Panc1 (cell line): ENCODE measurements at regions not wholly inside any gene's neighbourhood (a gene's known extent, or its start where the extent isn't known, plus 50 kb on each side); places are given as distances from the start of the nearest gene placed in this dataset.

Source experiments
- ATAC-seq: fragments of 200-7000 bp; cut with Tn5 transposase; 2 replicates; pipeline ENCODE4 v1.9.1; 2020; ENCODE audit warnings: mild to moderate bottlenecking, moderate library complexity
- BruUV-seq: library from RNA; stranded (reverse); fragments of 400-500 nt; replicated peaks from 2 replicates; lab custom pipeline; 2021; lab: Mats Ljungman, UMichigan
- CTCF ChIA-PET: fragments of 300-600 bp; sonication (Branson Sonifier 250); formaldehyde crosslinking; loops from one replicate; lab custom pipeline; 2022; ENCODE audit warnings: antibody characterized with exemption; lab: Charles Lee
- POLR2A ChIA-PET: fragments of 300-600 bp; sonication (Branson Sonifier 250); formaldehyde crosslinking; loops from one replicate; lab custom pipeline; 2022; ENCODE audit warnings: antibody characterized with exemption; lab: Charles Lee
- DNase-seq: peaks from one replicate; pipeline ENCODE4 v3.0.0-alpha.2; 2010; ENCODE audit warnings: low read depth, low spot score
- H3K27ac ChIP-seq: 2 replicates; pipeline ENCODE4 v1.5.1; 2011; ENCODE audit warnings: mild to moderate bottlenecking, low read length, inconsistent platforms
- H3K27me3 ChIP-seq: fragments of 200-500 bp; sonication (Bioruptor generic); 2 replicates; pipeline ENCODE4 v1.6.0; 2014; ENCODE audit warnings: low read length, inconsistent platforms; ENCODE audit not compliant: control insufficient read depth, insufficient read depth
- H3K36me3 ChIP-seq: fragments of 200-500 bp; sonication (Bioruptor generic); 2 replicates; pipeline ENCODE4 v1.5.1; 2014; ENCODE audit warnings: inconsistent platforms, mild to moderate bottlenecking, low read length, moderate library complexity; ENCODE audit not compliant: control insufficient read depth, insufficient read depth
- H3K4me1 ChIP-seq: 2 replicates; pipeline ENCODE4 v1.5.1; 2011; ENCODE audit warnings: inconsistent platforms, mild to moderate bottlenecking, low read length, moderate library complexity; ENCODE audit not compliant: control insufficient read depth, insufficient read depth
- H3K4me3 ChIP-seq, 2 experiments: 2 replicates each; pipeline ENCODE4 v1.5.1; 2011 to 2012; ENCODE audit warnings: low read depth in 2 of 2, low read length in 2 of 2, mild to moderate bottlenecking in 2 of 2, inconsistent platforms in 1 of 2, moderate library complexity in 1 of 2
- H3K9me3 ChIP-seq: fragments of 200-500 bp; sonication (Bioruptor generic); 2 replicates; pipeline ENCODE4 v1.5.1; 2014; ENCODE audit warnings: low read depth, mild to moderate bottlenecking, inconsistent platforms, low read length, moderate library complexity; ENCODE audit not compliant: control insufficient read depth, insufficient read depth
- POLR2AphosphoS5 ChIP-seq: IDR thresholded peaks from 2 replicates; pipeline ENCODE4 v1.6.1; 2012; ENCODE audit warnings: mild to moderate bottlenecking, low read depth, low read length, moderate library complexity
- REST ChIP-seq, 2 experiments: IDR thresholded peaks; 2 replicates each; pipeline ENCODE4 v1.6.1; 2011 to 2012; ENCODE audit warnings: low read depth in 2 of 2, control low read depth in 1 of 2, low read length in 1 of 2, mild to moderate bottlenecking in 1 of 2, moderate library complexity in 1 of 2; ENCODE audit not compliant: insufficient read depth in 1 of 2
- SIN3A ChIP-seq: IDR thresholded peaks from 2 replicates; pipeline ENCODE4 v1.6.1; 2012; ENCODE audit warnings: low read depth, mild to moderate bottlenecking, low read length, moderate library complexity, borderline replicate concordance; ENCODE audit not compliant: insufficient read depth
- TCF7L2 ChIP-seq: IDR thresholded peaks from 2 replicates; pipeline ENCODE4 v1.6.1; 2011; ENCODE audit warnings: mild to moderate bottlenecking, low read depth, low read length, inconsistent platforms
- in situ Hi-C: cut with HindIII; loops from 2 replicates; pipeline ENCODE4 v1.10.0; 2016; ENCODE audit warnings: low sequenced_read_pairs, low pct_unique_long_range_greater_than_20kb
- intact Hi-C: fragments of 100-400 bp; cut with micrococcal nuclease; formaldehyde crosslinking; loops from one replicate; pipeline ENCODE4 v1.10.0; 2022; ENCODE audit not compliant: unreplicated experiment
- TF ChIP-seq, protein P1 (sequence below): fragments of 450-650 bp; IDR thresholded peaks from 2 replicates; pipeline ENCODE4 v1.5.1; 2017; ENCODE audit warnings: mild to moderate bottlenecking

GRCh38 chr12:70080566-70080965 is 162.7 kb upstream of the CNOT2 start:
- TF ChIP-seq REST (IDR thresholded peaks at IDR 0.05; ENCODE audit: insufficient read depth in 1 of 2, low read depth in 2 of 2, low read length in 1 of 2): no peak
- no peak for TF ChIP-seq POLR2AphosphoS5
- TF ChIP-seq TCF7L2: no peak
- TF ChIP-seq, protein P1, sequence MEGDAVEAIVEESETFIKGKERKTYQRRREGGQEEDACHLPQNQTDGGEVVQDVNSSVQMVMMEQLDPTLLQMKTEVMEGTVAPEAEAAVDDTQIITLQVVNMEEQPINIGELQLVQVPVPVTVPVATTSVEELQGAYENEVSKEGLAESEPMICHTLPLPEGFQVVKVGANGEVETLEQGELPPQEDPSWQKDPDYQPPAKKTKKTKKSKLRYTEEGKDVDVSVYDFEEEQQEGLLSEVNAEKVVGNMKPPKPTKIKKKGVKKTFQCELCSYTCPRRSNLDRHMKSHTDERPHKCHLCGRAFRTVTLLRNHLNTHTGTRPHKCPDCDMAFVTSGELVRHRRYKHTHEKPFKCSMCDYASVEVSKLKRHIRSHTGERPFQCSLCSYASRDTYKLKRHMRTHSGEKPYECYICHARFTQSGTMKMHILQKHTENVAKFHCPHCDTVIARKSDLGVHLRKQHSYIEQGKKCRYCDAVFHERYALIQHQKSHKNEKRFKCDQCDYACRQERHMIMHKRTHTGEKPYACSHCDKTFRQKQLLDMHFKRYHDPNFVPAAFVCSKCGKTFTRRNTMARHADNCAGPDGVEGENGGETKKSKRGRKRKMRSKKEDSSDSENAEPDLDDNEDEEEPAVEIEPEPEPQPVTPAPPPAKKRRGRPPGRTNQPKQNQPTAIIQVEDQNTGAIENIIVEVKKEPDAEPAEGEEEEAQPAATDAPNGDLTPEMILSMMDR: no peak
- no peak for TF ChIP-seq SIN3A
- no peak overlapping the region for H3K27ac ChIP-seq
- intact Hi-C loops (no loop called here), in situ Hi-C loops (no loop called here)
- no peaks in the 10 kb centered on the region for H3K9me3 ChIP-seq
- H3K4me1 ChIP-seq: no peaks in the 10 kb centered on the region
- no peak for DNase-seq
- no peaks in the 10 kb centered on the region for H3K27me3 ChIP-seq
- BruUV-seq: no TSS peak
- no peak overlapping the region for H3K4me3 ChIP-seq
- CTCF ChIA-PET: no interaction called here
- POLR2A ChIA-PET: no interaction called here
- no peaks in the 10 kb centered on the region for H3K36me3 ChIP-seq
- no peak for ATAC-seq

- Histone ChIP-seq H3K27ac (no peak overlapping the region), H3K27me3 (no peaks in the 10 kb centered on the region), H3K9me3 (no peaks in the 10 kb centered on the region), H3K36me3 (no peaks in the 10 kb centered on the region), H3K4me1 (no peaks in the 10 kb centered on the region), H3K4me3 (no peak overlapping the region)
- ATAC-seq: no peak
- CTCF ChIA-PET: no interaction called here
- POLR2A ChIA-PET: no interaction called here
- in situ Hi-C loops: no loop called here
- BruUV-seq: no TSS peak
- TF ChIP-seq TCF7L2: no peak
- TF ChIP-seq, protein P1: no peak
- no peak for TF ChIP-seq REST (IDR thresholded peaks at IDR 0.05; ENCODE audit: insufficient read depth in 1 of 2, low read depth in 2 of 2, low read length in 1 of 2)
- TF ChIP-seq SIN3A: no peak
- TF ChIP-seq POLR2AphosphoS5: no peak
- intact Hi-C loops: no loop called here
- no peak for DNase-seq
These were observed 160.1 kb upstream of the CNOT2 start for GRCh38 chr12:70082997-70083676.
